Epithelial cell of esophagus (primary cell): ENCODE measurements at regions not wholly inside any gene's neighbourhood (a gene's known extent, or its start where the extent isn't known, plus 50 kb on each side); places are given as distances from the start of the nearest gene placed in this dataset.

Experiments
- DNase-seq: peaks from one replicate; pipeline ENCODE4 v3.0.0; 2010; ENCODE audit warnings: low read depth
- H3K4me3 ChIP-seq: 2 replicates; pipeline ENCODE4 v1.5.1; 2011; ENCODE audit warnings: mild to moderate bottlenecking, low read length, control low read depth
- TF ChIP-seq, protein P1 (sequence below): IDR thresholded peaks from 2 replicates; pipeline ENCODE4 v1.5.1; 2011; ENCODE audit warnings: low read depth, mild to moderate bottlenecking, low read length, control low read depth, inconsistent platforms; ENCODE audit not compliant: insufficient read depth; ENCODE audit errors: missing control alignments

DNA sequence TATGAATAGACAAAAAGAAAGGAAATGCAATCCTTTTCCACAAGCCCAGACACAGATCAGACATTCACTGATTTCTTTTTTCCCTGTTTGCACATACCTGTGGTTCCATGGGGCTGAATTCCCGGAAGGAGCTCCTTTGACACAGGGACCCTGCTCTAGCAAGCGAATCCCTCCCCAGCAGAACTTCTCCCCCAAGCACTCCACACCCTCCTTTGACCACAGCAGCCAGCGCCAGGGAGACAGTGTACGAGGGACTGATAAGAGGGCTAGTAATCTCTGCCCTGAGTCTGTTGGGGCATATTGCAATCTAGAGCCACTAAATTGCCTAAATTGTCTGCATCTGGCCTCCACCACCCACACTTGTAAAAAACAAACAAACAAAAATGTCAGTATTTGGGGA, 83.4 kb upstream of the NTF3 start:
- no peak overlapping the region for H3K4me3 ChIP-seq
- DNase-seq = peak; percentile 29
- TF ChIP-seq, protein P1, sequence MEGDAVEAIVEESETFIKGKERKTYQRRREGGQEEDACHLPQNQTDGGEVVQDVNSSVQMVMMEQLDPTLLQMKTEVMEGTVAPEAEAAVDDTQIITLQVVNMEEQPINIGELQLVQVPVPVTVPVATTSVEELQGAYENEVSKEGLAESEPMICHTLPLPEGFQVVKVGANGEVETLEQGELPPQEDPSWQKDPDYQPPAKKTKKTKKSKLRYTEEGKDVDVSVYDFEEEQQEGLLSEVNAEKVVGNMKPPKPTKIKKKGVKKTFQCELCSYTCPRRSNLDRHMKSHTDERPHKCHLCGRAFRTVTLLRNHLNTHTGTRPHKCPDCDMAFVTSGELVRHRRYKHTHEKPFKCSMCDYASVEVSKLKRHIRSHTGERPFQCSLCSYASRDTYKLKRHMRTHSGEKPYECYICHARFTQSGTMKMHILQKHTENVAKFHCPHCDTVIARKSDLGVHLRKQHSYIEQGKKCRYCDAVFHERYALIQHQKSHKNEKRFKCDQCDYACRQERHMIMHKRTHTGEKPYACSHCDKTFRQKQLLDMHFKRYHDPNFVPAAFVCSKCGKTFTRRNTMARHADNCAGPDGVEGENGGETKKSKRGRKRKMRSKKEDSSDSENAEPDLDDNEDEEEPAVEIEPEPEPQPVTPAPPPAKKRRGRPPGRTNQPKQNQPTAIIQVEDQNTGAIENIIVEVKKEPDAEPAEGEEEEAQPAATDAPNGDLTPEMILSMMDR = no peak

GRCh38 chr12:5364036-5364770, 67.7 kb upstream of the NTF3 start:
- no peak overlapping the region for H3K4me3 ChIP-seq
- no peak for DNase-seq
- TF ChIP-seq, protein P1 = no peak

- H3K4me3 ChIP-seq = no peak overlapping the region
- TF ChIP-seq, protein P1 = no peak
- no peak for DNase-seq
Measured at GRCh38 chr12:5369298-5369697, 62.6 kb upstream of the NTF3 start.

DNA sequence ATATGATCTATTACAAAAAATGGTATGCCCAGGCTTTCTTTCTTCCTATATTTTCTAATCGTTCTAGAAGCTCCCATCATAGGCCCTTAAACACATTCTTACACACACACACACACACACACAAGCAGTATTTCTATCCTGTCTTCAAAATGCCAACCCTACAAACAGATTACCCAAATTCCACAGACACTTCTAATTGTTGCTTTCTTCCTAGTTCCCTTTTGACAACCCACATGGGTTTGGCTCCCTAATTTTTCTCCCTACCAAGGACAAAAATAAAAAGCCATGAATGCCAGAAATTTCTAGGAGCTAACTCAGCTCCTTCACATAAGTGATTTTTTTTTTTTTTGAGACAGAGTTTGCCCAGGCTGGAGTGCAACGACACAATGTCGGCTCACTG, 60.3 kb upstream of the NTF3 start:
- TF ChIP-seq, protein P1 = no peak
- H3K4me3 ChIP-seq = no peak overlapping the region
- DNase-seq = no peak

- TF ChIP-seq, protein P1 = no peak
- no peak for DNase-seq
- H3K4me3 ChIP-seq = no peak overlapping the region
Measured at GRCh38 chr12:5374713-5375112, 57.2 kb upstream of the NTF3 start.

DNA sequence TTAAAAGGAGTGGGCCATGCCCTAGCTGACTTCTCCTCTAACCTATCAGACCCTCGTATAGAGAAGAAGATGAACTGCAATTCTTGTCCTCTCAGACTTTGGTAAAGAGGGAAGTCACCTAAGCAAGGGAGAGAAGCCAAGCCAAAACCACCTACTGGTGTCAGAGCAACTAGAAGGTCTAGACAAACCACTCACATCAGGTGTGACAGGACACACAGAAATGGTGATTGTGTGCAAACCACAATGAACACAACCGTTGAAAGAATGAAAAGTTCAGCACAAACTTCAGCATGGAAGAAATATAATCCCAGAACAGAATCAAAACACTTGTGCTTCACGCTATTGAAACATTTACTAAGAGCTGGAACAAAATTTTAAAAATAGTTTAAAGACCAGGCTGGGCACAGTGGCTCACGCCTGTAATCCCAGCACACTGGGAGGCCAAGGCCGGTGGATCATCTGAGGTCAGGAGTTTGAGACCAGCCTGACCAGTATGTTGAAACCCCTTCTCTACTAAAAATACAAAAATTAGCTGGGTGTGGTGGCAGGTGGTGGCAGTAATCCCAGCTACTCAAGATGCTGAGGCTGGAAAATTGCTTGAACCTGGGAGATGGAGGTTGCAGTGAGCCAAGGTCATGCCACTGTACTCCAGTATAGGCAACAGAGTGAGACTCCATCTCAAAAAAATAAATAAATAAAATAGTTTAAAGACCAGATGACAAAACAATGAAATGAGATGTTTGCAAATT, 56.2 kb upstream of the NTF3 start:
- no peak for DNase-seq
- TF ChIP-seq, protein P1 = no peak
- no peak overlapping the region for H3K4me3 ChIP-seq
